A673 (cell line): ENCODE measurements at regions not wholly inside any gene's neighbourhood (a gene's known extent, or its start where the extent isn't known, plus 50 kb on each side); places are given as distances from the start of the nearest gene placed in this dataset.

Experiments used
- EZH2 ChIP-seq: fragments of 200-600 bp; sonication (generic); IDR thresholded peaks from 2 replicates; pipeline ENCODE4 v1.6.1; 2017; ENCODE audit warnings: borderline replicate concordance, low read depth, mild to moderate bottlenecking, mixed read lengths, antibody characterized with exemption, low read length; ENCODE audit not compliant: poor library complexity, severe bottlenecking
- TF ChIP-seq, protein P1 (sequence below): fragments of 300-800, 200-600 bp; sonication (generic); conservative IDR thresholded peaks from 2 replicates; pipeline ENCODE4 v1.5.1; 2017; ENCODE audit warnings: low read depth, mild to moderate bottlenecking, antibody characterized with exemption, low read length, moderate library complexity, mixed read lengths

DNA sequence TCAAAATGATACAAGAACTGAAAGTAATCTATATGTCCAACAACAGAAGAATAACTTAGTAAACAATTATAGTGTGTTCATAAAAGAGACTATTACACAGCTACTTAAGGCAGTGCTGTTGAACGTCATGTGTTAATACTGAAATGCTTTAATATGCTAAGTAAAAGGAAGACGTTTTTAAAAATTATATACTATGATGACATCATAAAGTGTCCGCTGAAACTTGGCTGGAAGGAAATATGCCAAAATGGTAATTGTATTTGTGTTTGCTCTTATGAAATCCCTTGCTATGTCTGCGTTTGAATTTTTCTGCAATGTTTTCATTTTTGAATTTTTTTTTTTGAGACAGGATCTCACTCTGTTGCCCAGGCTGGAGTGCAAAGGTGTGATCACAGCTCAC lies 679.3 kb downstream of the DHX35 start:
- TF ChIP-seq, protein P1, sequence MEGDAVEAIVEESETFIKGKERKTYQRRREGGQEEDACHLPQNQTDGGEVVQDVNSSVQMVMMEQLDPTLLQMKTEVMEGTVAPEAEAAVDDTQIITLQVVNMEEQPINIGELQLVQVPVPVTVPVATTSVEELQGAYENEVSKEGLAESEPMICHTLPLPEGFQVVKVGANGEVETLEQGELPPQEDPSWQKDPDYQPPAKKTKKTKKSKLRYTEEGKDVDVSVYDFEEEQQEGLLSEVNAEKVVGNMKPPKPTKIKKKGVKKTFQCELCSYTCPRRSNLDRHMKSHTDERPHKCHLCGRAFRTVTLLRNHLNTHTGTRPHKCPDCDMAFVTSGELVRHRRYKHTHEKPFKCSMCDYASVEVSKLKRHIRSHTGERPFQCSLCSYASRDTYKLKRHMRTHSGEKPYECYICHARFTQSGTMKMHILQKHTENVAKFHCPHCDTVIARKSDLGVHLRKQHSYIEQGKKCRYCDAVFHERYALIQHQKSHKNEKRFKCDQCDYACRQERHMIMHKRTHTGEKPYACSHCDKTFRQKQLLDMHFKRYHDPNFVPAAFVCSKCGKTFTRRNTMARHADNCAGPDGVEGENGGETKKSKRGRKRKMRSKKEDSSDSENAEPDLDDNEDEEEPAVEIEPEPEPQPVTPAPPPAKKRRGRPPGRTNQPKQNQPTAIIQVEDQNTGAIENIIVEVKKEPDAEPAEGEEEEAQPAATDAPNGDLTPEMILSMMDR = no peak
- no peak for TF ChIP-seq EZH2
